ENCODE measurements at regions not wholly inside any gene's neighbourhood (a gene's known extent, or its start where the extent isn't known, plus 50 kb on each side); places are given as distances from the start of the nearest gene placed in this dataset.

DNA sequence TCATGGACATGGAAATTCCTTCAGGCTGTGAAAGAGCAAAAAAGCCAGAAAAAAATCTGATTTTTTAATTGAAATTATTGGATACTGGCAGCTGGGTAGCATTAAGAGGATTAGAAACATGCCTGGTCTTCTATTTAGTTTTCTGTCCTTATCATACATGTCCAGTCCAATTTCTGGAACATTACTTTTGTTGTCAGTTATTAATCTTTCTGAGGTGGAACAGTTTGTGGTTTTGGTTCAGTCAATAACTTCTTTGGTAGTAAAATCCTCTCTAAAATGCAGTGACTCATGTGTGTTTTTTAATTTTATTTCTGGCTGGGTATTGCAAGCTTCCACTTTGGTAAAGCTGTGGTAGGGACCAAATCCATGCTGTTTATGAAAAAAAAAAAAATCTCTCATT lies 687.0 kb upstream of the ADGRL2 start:
- TF ChIP-seq CTCF (IDR thresholded peaks at IDR 0.05; ENCODE audit: poor library complexity, severe bottlenecking), result no peak
- no peak for TF ChIP-seq EZH2 (IDR thresholded peaks at IDR 0.05; ENCODE audit: borderline replicate concordance, insufficient read depth, low read length, poor library complexity, severe bottlenecking)

All from neural cell (in vitro differentiated cells).